ENCODE measurements at regions not wholly inside any gene's neighbourhood (a gene's known extent, or its start where the extent isn't known, plus 50 kb on each side); places are given as distances from the start of the nearest gene placed in this dataset.
A peak's percentile ranks its signal among the peaks of the same experiment; 100 is the strongest.

DNA sequence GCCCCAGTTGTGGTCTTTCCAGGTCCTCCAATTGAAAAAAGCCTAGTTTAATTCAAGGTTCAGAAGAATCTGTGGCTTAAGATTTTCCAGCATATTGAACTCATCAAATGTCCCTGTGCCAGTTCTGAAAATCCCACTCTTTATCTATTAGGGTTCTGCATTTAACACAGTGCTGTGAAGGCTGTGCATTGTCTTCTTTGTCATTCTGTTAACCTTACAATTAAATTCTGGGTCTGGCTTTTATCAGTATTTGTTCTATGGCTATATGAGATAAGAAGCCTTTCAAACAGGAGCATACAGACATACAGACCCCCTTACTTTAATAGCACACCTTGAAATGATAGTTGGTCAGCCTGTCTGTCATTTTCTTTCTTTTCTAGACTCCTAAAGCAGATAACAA is 362.1 kb upstream of the DACH1 start:
- DNase-seq (ENCODE audit: low spot score) = no peak

DNA sequence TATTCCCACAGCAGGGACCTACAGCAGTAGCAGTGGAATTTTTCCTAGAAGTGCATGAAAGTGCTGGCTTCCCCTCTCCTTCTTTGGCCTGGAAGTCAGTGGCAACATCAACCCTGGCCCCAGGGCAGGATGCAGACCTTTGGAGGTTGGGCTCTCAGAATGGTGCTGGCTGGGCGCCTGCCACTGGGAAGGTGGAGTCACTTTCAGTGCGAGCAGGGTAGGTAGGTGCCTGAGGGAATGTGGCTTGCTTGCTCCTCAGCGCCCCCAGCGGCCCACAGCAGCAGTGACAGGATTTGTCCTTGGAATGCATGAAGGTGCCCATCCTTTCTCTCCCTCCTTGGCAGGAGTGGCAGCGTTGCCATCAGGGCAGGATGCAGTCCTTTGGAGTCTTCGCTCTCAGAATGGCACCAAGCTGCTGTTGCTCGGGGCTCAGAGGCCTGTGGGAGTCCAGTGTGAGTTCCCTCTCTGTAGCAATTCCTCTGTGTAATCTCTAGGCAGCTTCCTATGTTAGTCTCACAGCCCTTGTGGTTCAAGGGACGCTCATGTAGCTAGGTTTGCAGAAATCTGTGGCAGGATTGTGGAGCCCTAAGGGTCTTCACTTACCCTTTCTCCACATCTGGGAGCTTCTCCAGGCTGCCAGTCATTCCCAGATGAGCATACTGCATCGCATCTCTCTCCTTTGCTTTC is 354.4 kb upstream of the DACH1 start:
- peak; percentile 75 for DNase-seq (ENCODE audit: low spot score)

DNA sequence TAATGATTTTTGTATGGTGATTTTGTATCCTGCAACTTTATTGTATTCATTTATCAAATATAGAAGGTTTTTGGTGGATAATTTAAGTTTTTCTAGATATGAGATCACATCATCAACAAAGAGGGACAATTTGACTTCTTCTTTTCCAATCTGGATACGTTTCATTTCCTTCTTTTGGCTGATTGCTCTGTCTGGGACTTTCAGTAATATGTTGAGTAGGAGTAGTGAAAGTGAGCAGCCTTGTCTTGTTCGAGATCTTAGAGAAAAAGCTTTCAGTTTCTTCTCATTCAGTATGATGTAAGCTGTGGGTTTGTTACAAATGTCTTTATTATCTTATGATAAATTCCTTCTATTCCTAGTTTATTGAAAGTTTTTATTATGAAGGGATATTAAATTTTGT is 352.0 kb upstream of the DACH1 start:
- DNase-seq (ENCODE audit: low spot score) = no peak

DNA sequence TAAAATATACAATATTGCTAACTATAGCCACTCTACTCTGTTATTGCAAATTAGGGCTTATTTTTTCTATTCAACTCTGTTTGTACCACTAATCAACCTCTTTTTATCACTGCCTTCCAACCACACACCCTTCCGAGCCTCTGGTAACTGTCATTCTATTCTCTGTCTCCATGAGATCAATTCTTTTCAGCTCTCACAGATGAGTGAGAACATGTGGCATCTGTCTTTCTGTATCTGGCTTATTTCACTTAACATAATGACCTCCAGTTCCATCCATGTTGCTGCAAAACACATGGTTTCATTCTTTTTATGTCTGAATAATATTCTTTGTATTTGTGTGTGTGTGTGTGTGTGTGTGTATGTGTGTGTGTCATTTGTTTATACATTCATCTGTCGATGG is 350.1 kb upstream of the DACH1 start:
- no peak for DNase-seq (ENCODE audit: low spot score)

DNA sequence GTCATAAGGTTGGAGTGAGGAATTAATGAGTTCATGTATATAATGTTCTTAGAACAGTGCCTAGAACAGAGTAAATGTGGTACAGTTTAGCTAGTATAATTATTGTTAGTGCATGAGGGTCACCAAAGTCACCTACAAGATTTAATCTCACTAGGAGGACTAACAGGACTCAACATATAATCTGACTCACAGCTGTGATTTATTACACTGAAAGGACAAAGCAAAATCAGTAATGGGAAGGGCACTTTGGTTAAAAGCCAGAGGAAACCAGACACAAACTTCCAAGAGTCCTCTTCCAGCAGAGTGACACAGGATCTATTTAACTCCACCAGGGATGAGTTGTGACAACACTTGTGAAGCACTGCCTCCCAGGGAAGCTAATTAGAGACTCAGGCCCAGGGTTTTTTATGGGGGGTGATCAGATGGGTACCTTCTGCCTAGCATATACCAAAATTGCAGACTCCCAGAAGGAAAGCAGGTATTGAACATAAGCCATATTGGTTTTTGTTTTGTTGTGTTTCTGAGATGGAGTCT is 341.2 kb upstream of the DACH1 start:
- no peak for DNase-seq (ENCODE audit: low spot score)

DNA sequence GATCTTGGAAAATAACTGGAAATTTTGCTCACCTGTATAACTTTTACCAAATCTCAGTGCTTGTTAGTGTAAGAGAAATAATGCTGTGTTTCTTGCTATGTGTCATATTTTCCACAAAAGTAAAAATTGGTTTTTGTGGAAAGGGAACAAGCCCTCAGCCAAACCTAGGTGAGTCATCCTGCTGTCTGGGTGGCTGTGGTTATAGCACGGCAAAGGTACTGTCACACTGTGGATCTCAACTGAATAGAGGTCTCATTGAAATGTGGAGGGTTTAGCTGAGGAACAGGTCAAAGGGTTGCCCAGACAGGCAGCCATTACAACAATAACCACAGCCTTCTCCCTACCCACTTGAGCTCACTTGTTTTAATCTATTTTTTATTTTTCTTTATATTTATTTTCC is 338.8 kb upstream of the DACH1 start:
- DNase-seq (ENCODE audit: low spot score) = no peak

DNA sequence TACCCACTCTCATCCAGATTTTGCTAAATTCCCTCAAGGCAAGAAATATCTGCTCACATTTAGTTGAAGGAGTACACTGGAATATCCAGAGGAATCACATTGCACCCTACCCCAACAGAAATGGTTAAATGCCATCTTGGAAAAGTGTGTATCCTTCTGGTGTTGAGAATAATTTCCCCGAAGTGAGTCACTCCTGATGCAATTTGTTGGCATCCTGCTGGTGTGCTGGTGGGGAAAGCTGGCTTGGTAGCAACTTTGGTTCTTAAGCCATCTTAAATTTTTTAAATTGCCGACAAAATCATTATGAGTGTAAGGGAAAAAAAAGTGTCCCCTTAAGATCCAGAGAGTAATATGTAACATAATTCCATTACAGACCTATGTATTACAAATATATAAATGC is 337.3 kb upstream of the DACH1 start:
- no peak for DNase-seq (ENCODE audit: low spot score)

DNA sequence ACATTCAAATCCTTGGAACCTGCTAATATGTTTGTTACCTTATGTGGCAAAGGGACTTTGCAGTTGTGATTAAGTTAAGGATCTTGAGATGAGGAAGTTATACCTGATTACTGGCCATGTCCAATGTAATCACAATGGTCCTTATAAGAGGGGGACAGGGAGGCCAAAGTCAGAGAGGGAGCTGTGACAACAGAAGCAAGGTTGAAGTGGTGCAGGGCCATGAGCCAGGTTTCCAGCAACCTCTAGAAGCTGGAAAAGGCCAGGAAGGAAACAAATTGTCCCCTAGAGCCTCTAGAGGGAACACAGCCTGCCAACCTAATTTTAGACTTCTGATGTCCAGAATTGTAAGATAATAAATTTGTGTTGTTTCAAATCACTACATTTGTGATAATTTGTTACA is 334.7 kb upstream of the DACH1 start:
- no peak for DNase-seq (ENCODE audit: low spot score)

DNA sequence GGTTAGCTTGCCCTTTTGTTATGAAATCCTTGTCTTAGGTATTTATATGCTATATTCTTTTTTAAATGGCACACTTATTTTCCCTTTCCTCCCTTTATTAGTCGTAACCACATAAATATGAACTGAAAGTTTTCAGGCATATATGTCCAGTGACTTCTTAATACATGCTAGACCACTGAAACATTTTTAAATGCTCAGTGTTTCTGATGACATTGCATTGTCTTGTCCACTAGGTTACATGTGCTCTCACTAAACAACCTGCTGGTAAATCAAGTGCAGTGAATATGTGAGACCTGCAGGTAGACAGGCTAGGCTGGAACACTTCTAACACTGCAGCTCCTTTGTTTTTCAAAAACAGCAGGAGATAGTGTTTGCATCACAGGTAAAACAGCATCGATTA is 332.6 kb upstream of the DACH1 start:
- no peak for DNase-seq (ENCODE audit: low spot score)

DNA sequence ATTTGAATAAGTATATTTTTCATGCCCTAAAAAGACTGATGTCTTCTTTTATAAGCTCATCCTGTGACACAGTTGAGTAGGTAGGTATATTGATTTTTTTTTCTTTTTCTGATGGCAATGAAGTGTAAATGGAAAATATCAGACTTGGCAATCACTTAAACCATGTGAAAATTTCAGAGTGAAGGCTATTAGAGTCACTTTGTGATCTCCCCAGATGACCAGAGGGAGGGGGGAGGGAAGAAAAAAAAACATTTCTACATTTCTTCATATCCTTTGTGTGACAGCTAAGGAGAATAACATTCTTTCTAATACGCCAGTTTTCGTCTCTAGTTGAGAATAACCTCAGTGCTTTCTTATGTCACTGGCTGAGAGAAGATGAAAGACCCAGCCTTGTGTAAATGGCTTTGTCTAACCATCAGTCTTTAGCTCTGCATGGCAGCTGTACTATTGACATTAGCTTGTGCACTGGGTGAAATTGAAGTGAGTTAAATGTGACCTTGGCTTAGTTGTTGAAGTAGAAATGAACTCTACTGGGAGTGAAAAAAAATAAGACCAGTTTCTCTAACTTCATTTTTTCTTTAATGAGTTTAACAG is 332.1 kb upstream of the DACH1 start:
- no peak for DNase-seq (ENCODE audit: low spot score)

DNA sequence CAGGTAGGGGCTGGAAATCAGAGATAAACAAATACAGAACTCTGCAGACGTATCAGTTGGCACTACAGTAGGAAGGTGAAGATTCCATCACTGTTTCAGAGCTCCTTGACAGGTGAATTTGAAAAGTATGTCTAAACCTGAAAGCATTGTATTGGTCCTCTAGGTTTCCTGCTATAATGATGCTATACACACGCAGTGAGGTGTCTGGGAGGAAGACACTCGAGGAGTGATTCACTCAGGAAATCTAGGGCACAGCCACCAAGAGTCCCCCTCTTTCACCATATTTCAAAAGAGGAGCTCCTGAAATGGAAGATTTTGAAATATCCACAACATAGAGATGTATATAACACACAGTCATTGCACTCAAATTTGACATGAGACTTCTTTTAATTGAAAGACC is 331.0 kb upstream of the DACH1 start:
- DNase-seq (ENCODE audit: low spot score) = no peak

DNA sequence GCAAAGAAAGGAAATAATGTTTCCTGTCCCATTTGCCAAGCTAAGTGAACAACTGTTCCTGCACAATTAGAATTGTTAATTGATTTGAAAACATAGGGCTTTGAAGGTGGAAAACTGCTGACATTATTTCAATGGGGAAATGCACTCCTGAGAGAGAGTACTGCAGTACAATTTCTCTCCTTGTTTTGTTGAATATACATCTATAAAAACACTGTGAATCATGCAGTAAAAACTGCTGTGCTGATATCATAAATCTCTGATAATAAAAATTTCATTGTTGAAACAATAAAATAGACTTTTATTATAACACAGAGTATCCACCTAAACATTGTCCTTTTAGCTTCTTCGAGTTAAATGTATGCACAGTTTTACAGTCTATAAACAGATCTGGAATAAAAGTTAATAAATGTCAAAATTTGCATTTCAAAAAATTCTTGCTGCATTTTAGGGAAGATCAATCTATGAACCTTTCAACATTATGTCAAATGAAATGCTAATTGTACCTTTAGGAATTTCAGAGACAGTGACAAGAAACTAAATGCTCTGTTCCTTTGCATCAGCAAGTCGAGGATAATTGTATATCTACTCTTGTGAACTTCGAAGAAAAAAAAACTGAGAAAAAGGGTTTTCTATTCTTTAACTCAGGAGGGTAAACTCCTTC is 328.2 kb upstream of the DACH1 start:
- DNase-seq (ENCODE audit: low spot score) = no peak

DNA sequence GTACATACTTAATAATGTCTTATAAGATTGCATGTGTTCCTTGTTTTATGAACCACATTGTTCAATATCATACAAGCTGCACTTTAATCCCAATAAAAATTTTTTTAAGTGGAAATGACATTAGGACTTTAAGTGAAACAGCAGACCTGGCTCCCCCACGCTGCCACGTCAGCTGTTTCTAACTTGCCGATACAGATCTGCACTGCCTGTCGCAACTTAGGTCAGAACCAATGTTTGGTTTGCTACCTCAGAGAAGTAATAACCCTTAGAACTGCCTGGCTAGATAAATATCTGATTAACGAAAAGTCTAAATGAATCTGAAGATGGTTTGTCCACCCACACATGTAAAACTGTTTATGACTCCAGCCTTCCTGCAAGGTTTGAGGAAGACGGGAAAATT is 327.5 kb upstream of the DACH1 start:
- no peak for DNase-seq (ENCODE audit: low spot score)

DNA sequence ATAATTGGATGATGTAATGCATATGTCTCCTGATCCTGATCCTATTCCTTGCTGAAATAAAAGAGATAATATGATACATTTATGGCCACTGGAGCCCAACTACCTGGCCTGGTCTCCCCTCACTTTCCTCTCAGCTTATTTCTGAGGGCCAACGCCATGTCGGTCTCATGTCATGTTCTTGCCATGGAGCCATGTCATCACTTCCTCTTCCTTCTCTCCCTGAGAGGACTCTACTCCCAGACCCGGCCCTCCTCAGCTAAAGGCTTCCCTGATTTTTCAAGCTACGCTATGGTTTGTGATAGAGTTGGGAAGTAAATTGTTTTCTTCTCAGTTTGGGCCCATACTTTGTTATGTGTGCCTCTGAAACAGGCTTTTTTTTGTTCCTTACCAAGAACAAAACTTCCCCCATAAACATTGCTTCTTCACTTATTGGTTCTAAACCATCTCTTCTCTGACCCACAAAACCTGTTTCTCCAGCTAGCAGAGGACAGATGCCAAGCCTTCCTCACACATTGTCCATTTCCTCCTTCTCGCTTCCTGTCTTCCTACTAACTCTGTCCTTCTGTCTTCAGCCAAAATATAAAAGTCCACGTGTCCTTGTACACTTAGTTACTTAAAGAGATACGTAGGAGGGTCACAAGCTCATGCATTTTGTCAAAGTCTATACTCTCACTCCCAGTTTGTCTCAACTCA is 319.9 kb upstream of the DACH1 start:
- no peak for DNase-seq (ENCODE audit: low spot score)

DNA sequence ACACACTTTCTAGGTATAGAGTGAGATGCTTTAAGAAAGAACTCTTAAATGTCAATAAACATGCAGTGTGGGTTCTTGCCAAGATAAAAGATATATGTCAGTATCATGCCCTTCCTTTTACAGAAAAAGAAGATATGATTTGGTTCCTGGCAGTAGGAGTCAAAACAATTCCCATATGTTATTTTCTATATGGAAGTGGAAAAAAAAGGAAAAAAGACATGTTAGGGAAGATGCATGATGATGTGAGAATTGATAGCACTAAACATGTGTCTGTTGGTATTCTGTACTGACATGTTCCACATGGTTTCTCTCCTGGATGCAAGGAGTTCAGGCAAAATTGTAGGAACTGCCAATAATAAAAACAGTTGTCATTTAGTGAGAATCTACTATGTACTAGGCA is 318.8 kb upstream of the DACH1 start:
- DNase-seq (ENCODE audit: low spot score) = no peak

DNA sequence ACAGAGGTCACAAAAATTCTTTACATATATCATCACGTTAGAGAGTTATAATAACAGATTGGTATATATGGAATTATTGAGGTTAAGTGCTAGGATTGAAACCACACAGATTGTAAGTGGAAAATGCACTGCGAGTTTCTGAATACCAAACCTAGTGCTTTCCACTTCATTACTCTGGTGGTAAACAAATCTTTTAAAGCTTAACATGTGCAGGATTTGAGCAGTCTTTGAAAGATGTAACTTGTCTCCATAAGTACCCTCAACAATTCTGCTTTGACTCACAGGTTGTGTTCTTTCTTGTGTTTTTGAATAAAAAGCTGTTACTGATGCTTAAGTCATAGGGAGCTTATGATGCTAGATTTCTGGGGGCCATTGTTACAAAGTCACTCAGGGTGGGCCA is 314.7 kb upstream of the DACH1 start:
- DNase-seq (ENCODE audit: low spot score) = no peak

DNA sequence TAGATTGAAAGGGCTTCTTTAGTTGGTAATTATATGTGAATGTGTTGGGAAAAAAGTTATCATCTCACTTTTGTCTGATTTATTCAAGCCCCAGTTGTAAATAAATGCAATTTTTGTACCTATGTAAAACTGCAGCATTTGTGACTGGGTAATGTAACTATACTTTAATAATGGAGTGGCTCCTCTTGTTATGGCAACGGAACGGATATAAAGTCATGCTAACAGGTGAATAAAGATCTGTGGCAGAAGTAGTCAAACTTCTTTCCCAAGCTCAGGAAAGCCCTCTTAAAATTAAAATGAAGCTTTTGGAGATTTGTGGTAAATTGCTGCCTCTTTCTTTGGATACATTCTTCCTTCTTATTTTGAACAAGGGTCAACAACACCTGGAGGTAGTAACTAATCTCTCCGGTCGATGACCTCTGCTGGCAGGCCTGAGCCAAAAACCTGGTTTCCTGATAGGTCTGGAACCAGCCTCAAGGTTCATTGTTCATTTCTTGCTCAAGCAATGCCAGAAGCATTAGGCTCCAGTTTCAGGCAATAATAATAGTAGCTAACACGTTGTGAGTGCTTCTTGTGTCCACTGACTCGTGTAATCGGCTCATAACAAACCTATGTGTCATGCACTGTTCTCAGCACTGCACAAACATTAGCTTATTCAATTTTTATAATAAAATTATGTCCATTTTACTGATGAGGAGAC is 313.4 kb upstream of the DACH1 start:
- no peak for DNase-seq (ENCODE audit: low spot score)

DNA sequence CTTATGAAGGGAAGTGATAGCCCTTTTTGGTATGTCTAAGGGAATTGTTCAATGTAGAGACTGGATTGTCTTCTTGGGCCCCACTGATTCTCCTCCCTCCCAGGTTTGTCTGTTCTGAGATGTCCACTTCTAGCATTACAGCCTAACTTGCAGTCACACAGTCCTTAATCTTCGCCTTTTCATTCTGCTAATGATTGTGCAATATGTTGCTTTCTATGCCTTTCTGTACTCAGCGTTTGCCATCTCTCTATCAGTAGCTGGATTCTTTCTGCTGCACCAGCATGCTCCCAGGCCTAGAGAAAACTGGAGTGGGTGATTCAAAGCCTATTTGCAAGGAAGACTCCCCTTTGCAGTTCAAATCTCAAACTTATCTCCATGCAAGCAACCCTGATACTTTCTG is 307.5 kb upstream of the DACH1 start:
- DNase-seq (ENCODE audit: low spot score) = no peak

DNA sequence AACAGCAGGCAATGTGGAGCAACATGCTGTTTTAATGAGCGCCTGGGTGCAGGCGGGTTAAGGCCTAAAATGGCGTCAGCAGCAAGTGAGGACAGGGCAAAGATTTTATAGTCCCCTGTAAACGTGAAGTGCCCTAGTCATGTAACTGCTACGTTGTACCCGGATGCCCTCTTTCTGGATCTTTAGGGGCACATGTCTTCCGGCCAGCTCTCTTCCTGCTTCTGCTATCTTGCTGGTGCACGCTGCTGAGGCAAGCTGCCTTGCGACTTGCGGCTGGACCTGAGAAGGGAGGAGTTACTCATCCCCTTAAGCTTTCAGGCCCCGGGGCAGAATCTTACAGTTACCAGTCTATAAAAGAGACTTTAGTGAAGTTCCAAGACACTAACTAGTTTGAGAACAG is 303.6 kb upstream of the DACH1 start:
- no peak for DNase-seq (ENCODE audit: low spot score)

DNA sequence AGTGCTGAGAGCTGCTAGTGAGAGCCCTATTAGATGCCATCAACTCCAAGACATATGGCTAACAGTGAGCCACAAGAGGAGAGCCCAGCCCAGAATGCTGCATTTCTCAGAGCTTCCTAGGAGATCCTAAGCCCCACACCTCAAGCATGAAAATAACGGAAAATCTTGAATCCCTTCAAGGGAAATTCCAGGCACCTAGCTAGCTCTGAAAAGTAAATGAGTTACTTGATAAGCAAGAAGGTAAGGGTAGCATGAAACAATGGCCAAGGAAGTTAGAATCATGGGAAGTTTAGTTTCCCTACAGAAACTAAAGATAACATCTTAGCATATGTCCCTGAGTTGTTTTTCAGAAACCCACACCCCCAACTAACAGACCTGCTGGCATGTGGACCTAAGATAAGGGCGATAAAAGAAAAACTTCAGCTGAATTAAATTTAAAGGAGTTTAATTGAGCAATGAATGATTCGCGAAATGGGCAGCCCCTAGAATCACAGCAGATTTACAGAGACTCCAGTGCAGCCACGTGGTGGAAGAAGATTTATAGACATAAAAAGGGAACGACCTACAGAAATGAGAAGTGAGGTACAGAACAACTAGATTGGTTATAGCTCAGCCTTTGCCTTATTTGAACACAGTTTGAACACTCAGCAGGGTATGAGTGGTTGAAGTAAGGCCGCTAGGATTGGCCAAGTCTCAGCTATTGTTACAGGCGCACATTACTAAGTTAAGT is 301.3 kb upstream of the DACH1 start:
- no peak for DNase-seq (ENCODE audit: low spot score)

DNA sequence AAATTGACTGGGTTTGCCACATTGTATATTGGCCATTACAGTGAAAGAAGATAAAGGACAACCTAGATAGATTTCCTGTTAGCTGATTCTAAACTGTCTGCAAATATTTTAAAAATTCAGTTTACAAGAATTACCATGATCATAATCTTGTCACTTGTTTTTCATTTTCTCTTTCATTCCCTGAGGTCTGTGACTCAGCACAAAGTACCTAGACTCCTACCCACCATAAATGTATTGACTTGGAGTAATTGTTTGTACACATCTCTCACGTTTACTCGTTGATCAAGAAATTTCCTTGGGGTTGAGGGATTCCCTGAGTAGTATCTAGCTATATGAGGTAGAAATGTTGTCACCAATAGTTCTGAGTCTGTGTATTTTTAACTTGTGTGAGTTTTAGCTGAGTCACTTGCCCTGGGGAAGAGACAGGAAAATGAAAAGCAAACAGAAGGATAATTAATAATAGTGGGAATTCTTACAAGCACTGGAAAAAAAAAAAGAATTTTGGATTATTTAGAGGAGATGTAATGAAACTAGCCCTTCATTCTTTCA is 299.2 kb upstream of the DACH1 start:
- DNase-seq (ENCODE audit: low spot score) = no peak

Measured in ecto neural progenitor cell (in vitro differentiated cells).